ENCODE measurements at regions not wholly inside any gene's neighbourhood (a gene's known extent, or its start where the extent isn't known, plus 50 kb on each side); places are given as distances from the start of the nearest gene placed in this dataset.

GRCh38 chr9:99732715-99733114 is 89.0 kb upstream of the NR4A3 start:
- no peak for TF ChIP-seq POLR2A (IDR thresholded peaks at IDR 0.05)
- TF ChIP-seq CTCF (IDR thresholded peaks at IDR 0.05), result no peak
